Endometrial microvascular endothelial cells (primary cell): ENCODE measurements at regions not wholly inside any gene's neighbourhood (a gene's known extent, or its start where the extent isn't known, plus 50 kb on each side); places are given as distances from the start of the nearest gene placed in this dataset.

Source experiments
- in situ Hi-C: cut with HindIII; loops from 2 replicates; pipeline ENCODE4 v1.10.0; 2017; ENCODE audit warnings: low sequenced_read_pairs, low pct_unique_long_range_greater_than_20kb; ENCODE audit errors: inconsistent ontology term

- in situ Hi-C loops = no loop called here
Observed at GRCh38 chr1:163771637-163772036, 449.9 kb downstream of the NUF2 start.

GRCh38 chr1:163772246-163772645 lies 450.5 kb downstream of the NUF2 start:
- in situ Hi-C loops = no loop called here

GRCh38 chr1:163773396-163773795 lies 451.6 kb downstream of the NUF2 start:
- in situ Hi-C loops = no loop called here

- in situ Hi-C loops = no loop called here
Observed at GRCh38 chr1:163774401-163774945, 452.7 kb downstream of the NUF2 start.

- in situ Hi-C loops = no loop called here
Observed at GRCh38 chr1:163774978-163775620, 453.3 kb downstream of the NUF2 start.

GRCh38 chr1:163777205-163777604 lies 455.5 kb downstream of the NUF2 start:
- in situ Hi-C loops = no loop called here

GRCh38 chr1:163781146-163781545 lies 459.4 kb downstream of the NUF2 start:
- in situ Hi-C loops = no loop called here

GRCh38 chr1:163785868-163786405 lies 464.2 kb downstream of the NUF2 start:
- in situ Hi-C loops = no loop called here

- in situ Hi-C loops = no loop called here
Observed at GRCh38 chr1:163789911-163790310, 468.2 kb downstream of the NUF2 start.

- in situ Hi-C loops = no loop called here
Observed at GRCh38 chr1:163794551-163794950, 472.8 kb downstream of the NUF2 start.

GRCh38 chr1:163796394-163796821 lies 474.7 kb downstream of the NUF2 start:
- in situ Hi-C loops = no loop called here

- in situ Hi-C loops = no loop called here
Observed at GRCh38 chr1:163797816-163798215, 476.1 kb downstream of the NUF2 start.

- in situ Hi-C loops = no loop called here
Observed at GRCh38 chr1:163799190-163799805, 477.5 kb downstream of the NUF2 start.

- in situ Hi-C loops = no loop called here
Observed at GRCh38 chr1:163807331-163808049, 485.7 kb downstream of the NUF2 start.

- in situ Hi-C loops = no loop called here
Observed at GRCh38 chr1:163813251-163813650, 491.5 kb downstream of the NUF2 start.

- in situ Hi-C loops = no loop called here
Observed at GRCh38 chr1:163820226-163820625, 498.5 kb downstream of the NUF2 start.

GRCh38 chr1:163820766-163821165 lies 499.0 kb downstream of the NUF2 start:
- in situ Hi-C loops = no loop called here

- in situ Hi-C loops = no loop called here
Observed at GRCh38 chr1:163821679-163822078, 499.9 kb downstream of the NUF2 start.

GRCh38 chr1:163823017-163823416 lies 501.3 kb downstream of the NUF2 start:
- in situ Hi-C loops = no loop called here

- in situ Hi-C loops = no loop called here
Observed at GRCh38 chr1:163824006-163824405, 502.3 kb downstream of the NUF2 start.
